Kidney (tissue), 13 donors: ENCODE measurements at regions not wholly inside any gene's neighbourhood (a gene's known extent, or its start where the extent isn't known, plus 50 kb on each side); places are given as distances from the start of the nearest gene placed in this dataset.

Experiments
- DNase-seq, 5 donors: peaks; one replicate each; pipeline ENCODE4 v3.0.0-alpha.2; 2013 to 2020
- FAIRE-seq: peaks from 2 replicates; lab custom pipeline; 2012; peaks lifted over from hg19 to GRCh38; lab: Jason Lieb, UNC
- H3K27ac ChIP-seq, 2 donors: one replicate each; pipeline ENCODE4 v1.7.0; 2013; ENCODE audit warnings: low read depth in 2 of 2, low read length in 2 of 2, inconsistent platforms in 1 of 2
- H3K27me3 ChIP-seq: one replicate; pipeline ENCODE4 v1.7.1; 2013; ENCODE audit warnings: low read length, inconsistent platforms; ENCODE audit not compliant: control insufficient read depth, insufficient read depth
- H3K36me3 ChIP-seq, 3 donors: one replicate each; pipeline versions ENCODE4 v1.7.0 to v1.7.1; 2013; ENCODE audit warnings: low read length in 3 of 3, control low read depth in 1 of 3, inconsistent platforms in 1 of 3; ENCODE audit not compliant: insufficient read depth in 3 of 3, control insufficient read depth in 2 of 3
- H3K4me1 ChIP-seq, 3 donors: one replicate each; pipeline versions ENCODE4 v1.7.0 to v1.7.1; 2013; ENCODE audit warnings: low read length in 3 of 3, inconsistent platforms in 1 of 3, low read depth in 1 of 3; ENCODE audit not compliant: control insufficient read depth in 2 of 3, insufficient read depth in 2 of 3
- H3K4me3 ChIP-seq, 3 donors: one replicate each; pipeline versions ENCODE4 v1.7.0 to v1.8.1; 2013; ENCODE audit warnings: low read length in 3 of 3, control low read depth in 1 of 3, inconsistent platforms in 1 of 3
- H3K9ac ChIP-seq, 3 donors: one replicate each; pipeline versions ENCODE4 v1.7.0 to v1.7.1; 2013; ENCODE audit warnings: low read length in 3 of 3, control low read depth in 1 of 3, inconsistent platforms in 1 of 3
- H3K9me3 ChIP-seq, 3 donors: one replicate each; pipeline versions ENCODE4 v1.7.0 to v1.7.1; 2013; ENCODE audit warnings: low read length in 3 of 3, control low read depth in 1 of 3, inconsistent platforms in 1 of 3; ENCODE audit not compliant: control insufficient read depth in 2 of 3, insufficient read depth in 1 of 3
- intact Hi-C: fragments of 100-400 bp; cut with DNase I; formaldehyde crosslinking; loops from one replicate; pipeline ENCODE4 v1.11.1; 2022
- TF ChIP-seq, protein P1 (sequence below): IDR thresholded peaks from 3 replicates; pipeline ENCODE4 v1.5.1; 2012; ENCODE audit warnings: mild to moderate bottlenecking, moderate library complexity, borderline replicate concordance; ENCODE audit not compliant: insufficient read depth; ENCODE audit errors: extremely low read depth
- donor health status: control.
- donor health status: control.
- donor health status: control.
- donor health status: control.
- donor health status: control.
- donor health status: DM: yes; HTN: yes; CAD: no.
- donor health status: Normal renal cell carcinoma (clear cell type).

DNA sequence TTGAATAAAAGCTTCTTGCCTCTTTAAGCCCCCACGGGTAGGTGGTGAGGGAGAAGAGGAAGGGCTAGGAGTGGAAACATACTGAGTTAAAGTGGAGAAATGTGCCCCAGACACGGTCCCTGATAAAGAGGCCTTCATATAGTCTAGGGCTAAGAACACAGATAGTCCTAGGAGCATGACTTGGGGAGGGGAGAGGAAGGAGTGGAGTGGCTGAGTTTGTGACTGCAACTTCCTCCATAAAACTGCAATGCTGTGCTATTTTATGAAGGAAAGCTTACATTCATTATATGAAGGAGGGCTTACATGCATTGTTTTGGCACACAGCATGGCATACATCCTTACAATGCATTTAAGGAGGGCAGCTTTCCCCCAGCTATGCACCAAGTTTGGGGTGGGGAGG is 1129.4 kb upstream of the LRRTM3 start:
- no peaks in the 10 kb centered on the region for H3K9me3 ChIP-seq
- DNase-seq: no peak
- H3K36me3 ChIP-seq: no peaks in the 10 kb centered on the region
- H3K27me3 ChIP-seq: no peaks in the 10 kb centered on the region
- no peaks in the 10 kb centered on the region for H3K4me1 ChIP-seq
- no peak overlapping the region for H3K9ac ChIP-seq
- TF ChIP-seq, protein P1, sequence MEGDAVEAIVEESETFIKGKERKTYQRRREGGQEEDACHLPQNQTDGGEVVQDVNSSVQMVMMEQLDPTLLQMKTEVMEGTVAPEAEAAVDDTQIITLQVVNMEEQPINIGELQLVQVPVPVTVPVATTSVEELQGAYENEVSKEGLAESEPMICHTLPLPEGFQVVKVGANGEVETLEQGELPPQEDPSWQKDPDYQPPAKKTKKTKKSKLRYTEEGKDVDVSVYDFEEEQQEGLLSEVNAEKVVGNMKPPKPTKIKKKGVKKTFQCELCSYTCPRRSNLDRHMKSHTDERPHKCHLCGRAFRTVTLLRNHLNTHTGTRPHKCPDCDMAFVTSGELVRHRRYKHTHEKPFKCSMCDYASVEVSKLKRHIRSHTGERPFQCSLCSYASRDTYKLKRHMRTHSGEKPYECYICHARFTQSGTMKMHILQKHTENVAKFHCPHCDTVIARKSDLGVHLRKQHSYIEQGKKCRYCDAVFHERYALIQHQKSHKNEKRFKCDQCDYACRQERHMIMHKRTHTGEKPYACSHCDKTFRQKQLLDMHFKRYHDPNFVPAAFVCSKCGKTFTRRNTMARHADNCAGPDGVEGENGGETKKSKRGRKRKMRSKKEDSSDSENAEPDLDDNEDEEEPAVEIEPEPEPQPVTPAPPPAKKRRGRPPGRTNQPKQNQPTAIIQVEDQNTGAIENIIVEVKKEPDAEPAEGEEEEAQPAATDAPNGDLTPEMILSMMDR: no peak
- intact Hi-C loops: no loop called here
- FAIRE-seq: no peak
- no peak overlapping the region for H3K27ac ChIP-seq
- no peak overlapping the region for H3K4me3 ChIP-seq

DNA sequence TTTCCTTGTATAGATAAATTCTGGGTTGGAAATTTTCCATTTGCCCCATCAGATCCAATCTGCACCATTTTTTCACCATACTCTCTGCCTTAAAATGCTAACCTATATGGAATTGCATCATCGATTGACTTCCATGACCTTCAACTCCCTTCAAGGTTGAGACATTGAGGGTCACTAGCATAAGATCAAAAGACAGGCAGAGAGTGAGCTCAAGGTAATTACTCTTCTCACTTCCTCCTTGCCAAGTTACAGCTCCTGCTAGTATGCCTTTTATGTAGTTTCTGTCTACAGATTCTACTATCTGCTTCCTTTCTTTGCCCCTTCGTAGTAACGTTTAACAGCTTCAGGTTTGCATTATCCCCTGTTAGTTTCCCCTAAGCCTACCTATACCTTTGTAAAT is 1127.7 kb upstream of the LRRTM3 start:
- DNase-seq (no peak), FAIRE-seq (no peak)
- no peak overlapping the region for H3K27ac ChIP-seq
- H3K4me3 ChIP-seq: no peak overlapping the region
- H3K27me3 ChIP-seq: no peaks in the 10 kb centered on the region
- H3K36me3 ChIP-seq: no peaks in the 10 kb centered on the region
- H3K9ac ChIP-seq: no peak overlapping the region
- TF ChIP-seq, protein P1: no peak
- intact Hi-C loops: no loop called here
- no peaks in the 10 kb centered on the region for H3K9me3 ChIP-seq
- H3K4me1 ChIP-seq: no peaks in the 10 kb centered on the region

DNA sequence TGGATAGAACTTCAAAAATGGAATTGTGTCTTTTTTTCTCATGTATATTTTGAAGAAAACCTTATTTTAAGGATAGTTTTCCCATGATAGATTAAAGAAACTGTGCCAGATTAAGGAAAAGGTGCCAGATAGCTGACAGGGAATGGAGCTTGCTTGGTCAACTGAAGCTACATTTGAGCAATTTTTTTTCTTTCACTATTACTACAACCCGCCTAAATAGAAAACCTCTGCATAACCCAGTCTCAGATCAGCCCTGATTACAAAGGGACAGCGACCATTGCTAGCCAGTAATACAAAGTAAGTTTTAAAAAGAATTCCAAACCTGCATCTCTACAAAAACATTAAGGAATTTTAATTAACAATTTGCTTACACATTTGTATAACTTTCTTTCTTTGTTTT is 1123.4 kb upstream of the LRRTM3 start:
- Histone ChIP-seq H3K4me1 (peaks cover 0 to 2% (median 0%) of the 10 kb centered on the region in 3 donors), H3K9ac (no peak overlapping the region), H3K36me3 (no peaks in the 10 kb centered on the region), H3K27ac (no peak overlapping the region), H3K9me3 (no peaks in the 10 kb centered on the region), H3K4me3 (no peak overlapping the region), H3K27me3 (no peaks in the 10 kb centered on the region)
- DNase-seq: no peak
- FAIRE-seq: no peak
- TF ChIP-seq, protein P1: no peak
- intact Hi-C loops: no loop called here

GRCh38 chr10:65805511-65805910 is 1120.3 kb upstream of the LRRTM3 start:
- Histone ChIP-seq H3K36me3 (no peaks in the 10 kb centered on the region), H3K27me3 (no peaks in the 10 kb centered on the region), H3K4me3 (no peak overlapping the region), H3K9me3 (no peaks in the 10 kb centered on the region), H3K4me1 (peaks cover 0 to 2% (median 0%) of the 10 kb centered on the region in 3 donors), H3K9ac (no peak overlapping the region), H3K27ac (no peak overlapping the region)
- DNase-seq (no peak), FAIRE-seq (no peak)
- intact Hi-C loops: no loop called here
- TF ChIP-seq, protein P1: no peak
